ENCODE measurements at regions not wholly inside any gene's neighbourhood (a gene's known extent, or its start where the extent isn't known, plus 50 kb on each side); places are given as distances from the start of the nearest gene placed in this dataset.

DNA sequence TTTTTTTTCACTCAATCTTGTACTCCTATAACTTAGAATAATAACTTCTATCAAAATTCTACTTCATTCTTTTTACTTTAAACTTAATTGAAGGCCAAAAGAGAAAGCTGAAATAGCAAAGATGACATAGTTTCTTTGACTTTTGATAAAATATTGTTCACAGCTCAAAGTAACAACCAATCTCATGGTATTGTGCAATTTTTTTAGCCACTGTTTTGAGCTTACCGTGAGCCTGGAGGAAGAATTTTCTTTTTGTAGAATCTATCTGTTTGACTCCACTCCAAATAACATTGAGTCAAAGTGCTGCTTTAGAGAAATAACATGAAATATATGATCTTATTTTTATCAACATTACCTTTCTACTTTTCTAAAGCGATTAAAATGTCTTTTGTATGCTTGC is 903.9 kb upstream of the FOXG1 start:
- TF ChIP-seq, protein P1, sequence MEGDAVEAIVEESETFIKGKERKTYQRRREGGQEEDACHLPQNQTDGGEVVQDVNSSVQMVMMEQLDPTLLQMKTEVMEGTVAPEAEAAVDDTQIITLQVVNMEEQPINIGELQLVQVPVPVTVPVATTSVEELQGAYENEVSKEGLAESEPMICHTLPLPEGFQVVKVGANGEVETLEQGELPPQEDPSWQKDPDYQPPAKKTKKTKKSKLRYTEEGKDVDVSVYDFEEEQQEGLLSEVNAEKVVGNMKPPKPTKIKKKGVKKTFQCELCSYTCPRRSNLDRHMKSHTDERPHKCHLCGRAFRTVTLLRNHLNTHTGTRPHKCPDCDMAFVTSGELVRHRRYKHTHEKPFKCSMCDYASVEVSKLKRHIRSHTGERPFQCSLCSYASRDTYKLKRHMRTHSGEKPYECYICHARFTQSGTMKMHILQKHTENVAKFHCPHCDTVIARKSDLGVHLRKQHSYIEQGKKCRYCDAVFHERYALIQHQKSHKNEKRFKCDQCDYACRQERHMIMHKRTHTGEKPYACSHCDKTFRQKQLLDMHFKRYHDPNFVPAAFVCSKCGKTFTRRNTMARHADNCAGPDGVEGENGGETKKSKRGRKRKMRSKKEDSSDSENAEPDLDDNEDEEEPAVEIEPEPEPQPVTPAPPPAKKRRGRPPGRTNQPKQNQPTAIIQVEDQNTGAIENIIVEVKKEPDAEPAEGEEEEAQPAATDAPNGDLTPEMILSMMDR (IDR thresholded peaks at IDR 0.05) = no peak
- no peak for TF ChIP-seq EP300 (IDR thresholded peaks at IDR 0.05)
- no peak for TF ChIP-seq POLR2AphosphoS5 (IDR thresholded peaks at IDR 0.05)

Data from gastroesophageal sphincter (tissue), 3 donors.